WTC11 (cell line): ENCODE measurements at regions not wholly inside any gene's neighbourhood (a gene's known extent, or its start where the extent isn't known, plus 50 kb on each side); places are given as distances from the start of the nearest gene placed in this dataset.

Experiments used
- ATAC-seq: fragments of 200-7000 bp; cut with Tn5 transposase; 2 replicates; pipeline ENCODE4 v1.10.0; 2021; ENCODE audit warnings: mild to moderate bottlenecking, moderate library complexity
- CTCF ChIA-PET: fragments of 300-600 bp; sonication (Branson Sonifier 250); formaldehyde crosslinking; loops from one replicate; lab custom pipeline; 2021; ENCODE audit warnings: antibody characterized with exemption; lab: Charles Lee
- POLR2A ChIA-PET: fragments of 350-600 bp; sonication (Branson Sonifier 250); formaldehyde crosslinking; loops from one replicate; lab custom pipeline; 2021; ENCODE audit warnings: antibody characterized with exemption; lab: Charles Lee
- DNase-seq: peaks from one replicate; pipeline ENCODE4 v3.0.0; 2021; ENCODE audit warnings: low spot score
- H3K27ac Mint-ChIP-seq: 2 replicates; pipeline ENCODE4 v1.8.0; 2021; ENCODE audit warnings: mixed read lengths
- H3K27me3 Mint-ChIP-seq: 2 replicates; pipeline ENCODE4 v1.8.0; 2021; ENCODE audit warnings: low read depth, mild to moderate bottlenecking, moderate library complexity, mixed read lengths
- H3K36me3 Mint-ChIP-seq: 2 replicates; pipeline ENCODE4 v1.8.0; 2021; ENCODE audit warnings: mixed read lengths
- H3K4me1 Mint-ChIP-seq: 2 replicates; pipeline ENCODE4 v1.8.0; 2022; ENCODE audit warnings: mixed read lengths
- H3K4me3 Mint-ChIP-seq: 2 replicates; pipeline ENCODE4 v1.8.0; 2021; ENCODE audit warnings: mild to moderate bottlenecking, moderate library complexity, mixed read lengths
- H3K9me3 Mint-ChIP-seq: 2 replicates; pipeline ENCODE4 v1.8.0; 2021; ENCODE audit warnings: mixed read lengths
- ATF2 ChIP-seq: sonication (generic); formaldehyde crosslinking; IDR thresholded peaks from 2 replicates; pipeline ENCODE4 v1.8.1; 2022; ENCODE audit warnings: low read depth, missing genetic modification reagents, borderline replicate concordance
- EMX1 ChIP-seq: fragments of 250-450 bp; sonication (Bioruptor Pico); IDR thresholded peaks from 2 replicates; pipeline ENCODE4 v1.8.0; 2021; ENCODE audit warnings: mild to moderate bottlenecking
- GRHL2 ChIP-seq: fragments of 250-450 bp; sonication (Bioruptor Pico); IDR thresholded peaks from 2 replicates; pipeline ENCODE4 v1.8.0; 2022; ENCODE audit warnings: mild to moderate bottlenecking, moderate library complexity; ENCODE audit not compliant: insufficient replicate concordance, severe bottlenecking
- JAZF1 ChIP-seq: fragments of 250-450 bp; sonication (Bioruptor Pico); IDR thresholded peaks from 2 replicates; pipeline ENCODE4 v1.9.0; 2021; ENCODE audit warnings: moderate library complexity, mild to moderate bottlenecking, inconsistent platforms
- KAT7 ChIP-seq: sonication (generic); formaldehyde crosslinking; IDR thresholded peaks from 2 replicates; pipeline ENCODE4 v1.8.1; 2023; ENCODE audit warnings: missing genetic modification reagents, mild to moderate bottlenecking, borderline replicate concordance
- NR2C2 ChIP-seq: sonication (generic); formaldehyde crosslinking; IDR thresholded peaks from 2 replicates; pipeline ENCODE4 v1.8.0; 2022; ENCODE audit warnings: mild to moderate bottlenecking, missing genetic modification reagents
- NR3C1 ChIP-seq: sonication (generic); formaldehyde crosslinking; conservative IDR thresholded peaks from 2 replicates; pipeline ENCODE4 v1.8.1; 2023; ENCODE audit warnings: low read depth, mild to moderate bottlenecking, missing genetic modification reagents
- PREB ChIP-seq: sonication (generic); formaldehyde crosslinking; IDR thresholded peaks from 2 replicates; pipeline ENCODE4 v1.8.1; 2022; ENCODE audit warnings: mild to moderate bottlenecking, missing genetic modification reagents, moderate library complexity, borderline replicate concordance
- PRRX2 ChIP-seq: fragments of 250-450 bp; sonication (Bioruptor Pico); IDR thresholded peaks from 2 replicates; pipeline ENCODE4 v1.8.0; 2021; ENCODE audit warnings: mild to moderate bottlenecking
- SMAD3 ChIP-seq: sonication (generic); formaldehyde crosslinking; IDR thresholded peaks from 2 replicates; pipeline ENCODE4 v1.8.0; 2022; ENCODE audit warnings: missing genetic modification reagents, mild to moderate bottlenecking, borderline replicate concordance
- STAT6 ChIP-seq: sonication (generic); formaldehyde crosslinking; conservative IDR thresholded peaks from 2 replicates; pipeline ENCODE4 v1.8.1; 2023; ENCODE audit warnings: mild to moderate bottlenecking, low read depth, missing genetic modification reagents, moderate library complexity
- USF1 ChIP-seq: sonication (generic); formaldehyde crosslinking; IDR thresholded peaks from 2 replicates; pipeline ENCODE4 v1.8.0; 2022; ENCODE audit warnings: mild to moderate bottlenecking, missing genetic modification reagents
- ZMAT4 ChIP-seq: fragments of 250-450 bp; sonication (Bioruptor Pico); IDR thresholded peaks from 2 replicates; pipeline ENCODE4 v1.9.0; 2021; ENCODE audit warnings: mild to moderate bottlenecking
- ZNF532 ChIP-seq: fragments of 250-450 bp; sonication (Bioruptor Pico); IDR thresholded peaks from 2 replicates; pipeline ENCODE4 v1.9.0; 2021; ENCODE audit warnings: mild to moderate bottlenecking, borderline replicate concordance
- TF ChIP-seq, protein P1 (sequence below): sonication (generic); formaldehyde crosslinking; IDR thresholded peaks from 2 replicates; pipeline ENCODE4 v1.8.0; 2023; ENCODE audit warnings: missing genetic modification reagents, mild to moderate bottlenecking, borderline replicate concordance
- TF ChIP-seq, protein P2 (sequence below): fragments of 250-450 bp; sonication (Bioruptor Pico); IDR thresholded peaks from 2 replicates; pipeline ENCODE4 v1.8.0; 2021; ENCODE audit warnings: mild to moderate bottlenecking

GRCh38 chr12:86748894-86749293 lies 492.7 kb upstream of the MGAT4C start (continued):
- TF ChIP-seq, protein P1, sequence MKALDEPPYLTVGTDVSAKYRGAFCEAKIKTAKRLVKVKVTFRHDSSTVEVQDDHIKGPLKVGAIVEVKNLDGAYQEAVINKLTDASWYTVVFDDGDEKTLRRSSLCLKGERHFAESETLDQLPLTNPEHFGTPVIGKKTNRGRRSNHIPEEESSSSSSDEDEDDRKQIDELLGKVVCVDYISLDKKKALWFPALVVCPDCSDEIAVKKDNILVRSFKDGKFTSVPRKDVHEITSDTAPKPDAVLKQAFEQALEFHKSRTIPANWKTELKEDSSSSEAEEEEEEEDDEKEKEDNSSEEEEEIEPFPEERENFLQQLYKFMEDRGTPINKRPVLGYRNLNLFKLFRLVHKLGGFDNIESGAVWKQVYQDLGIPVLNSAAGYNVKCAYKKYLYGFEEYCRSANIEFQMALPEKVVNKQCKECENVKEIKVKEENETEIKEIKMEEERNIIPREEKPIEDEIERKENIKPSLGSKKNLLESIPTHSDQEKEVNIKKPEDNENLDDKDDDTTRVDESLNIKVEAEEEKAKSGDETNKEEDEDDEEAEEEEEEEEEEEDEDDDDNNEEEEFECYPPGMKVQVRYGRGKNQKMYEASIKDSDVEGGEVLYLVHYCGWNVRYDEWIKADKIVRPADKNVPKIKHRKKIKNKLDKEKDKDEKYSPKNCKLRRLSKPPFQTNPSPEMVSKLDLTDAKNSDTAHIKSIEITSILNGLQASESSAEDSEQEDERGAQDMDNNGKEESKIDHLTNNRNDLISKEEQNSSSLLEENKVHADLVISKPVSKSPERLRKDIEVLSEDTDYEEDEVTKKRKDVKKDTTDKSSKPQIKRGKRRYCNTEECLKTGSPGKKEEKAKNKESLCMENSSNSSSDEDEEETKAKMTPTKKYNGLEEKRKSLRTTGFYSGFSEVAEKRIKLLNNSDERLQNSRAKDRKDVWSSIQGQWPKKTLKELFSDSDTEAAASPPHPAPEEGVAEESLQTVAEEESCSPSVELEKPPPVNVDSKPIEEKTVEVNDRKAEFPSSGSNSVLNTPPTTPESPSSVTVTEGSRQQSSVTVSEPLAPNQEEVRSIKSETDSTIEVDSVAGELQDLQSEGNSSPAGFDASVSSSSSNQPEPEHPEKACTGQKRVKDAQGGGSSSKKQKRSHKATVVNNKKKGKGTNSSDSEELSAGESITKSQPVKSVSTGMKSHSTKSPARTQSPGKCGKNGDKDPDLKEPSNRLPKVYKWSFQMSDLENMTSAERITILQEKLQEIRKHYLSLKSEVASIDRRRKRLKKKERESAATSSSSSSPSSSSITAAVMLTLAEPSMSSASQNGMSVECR (CRISPR knock-in tag), result no peak

- H3K27ac Mint-ChIP-seq, result no peak overlapping the region
- no peaks in the 10 kb centered on the region for H3K9me3 Mint-ChIP-seq
- H3K27me3 Mint-ChIP-seq, result no peaks in the 10 kb centered on the region
- H3K36me3 Mint-ChIP-seq, result no peaks in the 10 kb centered on the region
- no peak for DNase-seq
- no peak overlapping the region for H3K4me3 Mint-ChIP-seq
- no peak for ATAC-seq
- ChIA-PET POLR2A (no interaction called here), CTCF (no interaction called here)
- H3K4me1 Mint-ChIP-seq, result peaks cover 15% of the 10 kb centered on the region
- no peak for TF ChIP-seq PREB (CRISPR knock-in tag)
- TF ChIP-seq STAT6 (CRISPR knock-in tag), result no peak
- TF ChIP-seq ZMAT4 (CRISPR knock-in tag), result no peak
- TF ChIP-seq EMX1, result no peak
- TF ChIP-seq JAZF1 (CRISPR knock-in tag), result no peak
- TF ChIP-seq GRHL2 (CRISPR knock-in tag), result no peak
- no peak for TF ChIP-seq ATF2 (CRISPR knock-in tag)
- no peak for TF ChIP-seq SMAD3 (CRISPR knock-in tag)
- TF ChIP-seq KAT7, result no peak
- TF ChIP-seq NR3C1 (CRISPR knock-in tag), result no peak
- TF ChIP-seq USF1 (CRISPR knock-in tag), result no peak
- TF ChIP-seq, protein P2, sequence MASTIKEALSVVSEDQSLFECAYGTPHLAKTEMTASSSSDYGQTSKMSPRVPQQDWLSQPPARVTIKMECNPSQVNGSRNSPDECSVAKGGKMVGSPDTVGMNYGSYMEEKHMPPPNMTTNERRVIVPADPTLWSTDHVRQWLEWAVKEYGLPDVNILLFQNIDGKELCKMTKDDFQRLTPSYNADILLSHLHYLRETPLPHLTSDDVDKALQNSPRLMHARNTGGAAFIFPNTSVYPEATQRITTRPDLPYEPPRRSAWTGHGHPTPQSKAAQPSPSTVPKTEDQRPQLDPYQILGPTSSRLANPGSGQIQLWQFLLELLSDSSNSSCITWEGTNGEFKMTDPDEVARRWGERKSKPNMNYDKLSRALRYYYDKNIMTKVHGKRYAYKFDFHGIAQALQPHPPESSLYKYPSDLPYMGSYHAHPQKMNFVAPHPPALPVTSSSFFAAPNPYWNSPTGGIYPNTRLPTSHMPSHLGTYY (CRISPR knock-in tag), result no peak
- no peak for TF ChIP-seq NR2C2 (CRISPR knock-in tag)
- TF ChIP-seq PRRX2 (CRISPR knock-in tag), result no peak
- no peak for TF ChIP-seq ZNF532 (CRISPR knock-in tag)
These were observed 488.5 kb upstream of the MGAT4C start for GRCh38 chr12:86744547-86745212.
